OCI-LY1 (cell line): ENCODE measurements at regions not wholly inside any gene's neighbourhood (a gene's known extent, or its start where the extent isn't known, plus 50 kb on each side); places are given as distances from the start of the nearest gene placed in this dataset.

Experiments
- EZH2 ChIP-seq: fragments of 200-600 bp; sonication (generic), shearing (Covaris generic); IDR thresholded peaks from 2 replicates; pipeline ENCODE4 v1.8.0; 2017; ENCODE audit warnings: borderline replicate concordance, mixed run types, mild to moderate bottlenecking, antibody characterized with exemption, low read length, moderate library complexity, mixed read lengths
- TF ChIP-seq, protein P1 (sequence below): fragments of 200-600 bp; sonication (generic), shearing (Covaris generic); IDR thresholded peaks from 2 replicates; pipeline ENCODE4 v1.5.1; 2017; ENCODE audit warnings: mild to moderate bottlenecking, antibody characterized with exemption, low read length, moderate library complexity, mixed read lengths

- TF ChIP-seq, protein P1, sequence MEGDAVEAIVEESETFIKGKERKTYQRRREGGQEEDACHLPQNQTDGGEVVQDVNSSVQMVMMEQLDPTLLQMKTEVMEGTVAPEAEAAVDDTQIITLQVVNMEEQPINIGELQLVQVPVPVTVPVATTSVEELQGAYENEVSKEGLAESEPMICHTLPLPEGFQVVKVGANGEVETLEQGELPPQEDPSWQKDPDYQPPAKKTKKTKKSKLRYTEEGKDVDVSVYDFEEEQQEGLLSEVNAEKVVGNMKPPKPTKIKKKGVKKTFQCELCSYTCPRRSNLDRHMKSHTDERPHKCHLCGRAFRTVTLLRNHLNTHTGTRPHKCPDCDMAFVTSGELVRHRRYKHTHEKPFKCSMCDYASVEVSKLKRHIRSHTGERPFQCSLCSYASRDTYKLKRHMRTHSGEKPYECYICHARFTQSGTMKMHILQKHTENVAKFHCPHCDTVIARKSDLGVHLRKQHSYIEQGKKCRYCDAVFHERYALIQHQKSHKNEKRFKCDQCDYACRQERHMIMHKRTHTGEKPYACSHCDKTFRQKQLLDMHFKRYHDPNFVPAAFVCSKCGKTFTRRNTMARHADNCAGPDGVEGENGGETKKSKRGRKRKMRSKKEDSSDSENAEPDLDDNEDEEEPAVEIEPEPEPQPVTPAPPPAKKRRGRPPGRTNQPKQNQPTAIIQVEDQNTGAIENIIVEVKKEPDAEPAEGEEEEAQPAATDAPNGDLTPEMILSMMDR, result no peak
- TF ChIP-seq EZH2, result no peak
These were observed 123.1 kb upstream of the GPM6A start for GRCh38 chr4:175935016-175935661.
